HEK293T (cell line): ENCODE measurements at regions not wholly inside any gene's neighbourhood (a gene's known extent, or its start where the extent isn't known, plus 50 kb on each side); places are given as distances from the start of the nearest gene placed in this dataset.

Experiments
- CTCF ChIA-PET: fragments of 350-600 bp; formaldehyde crosslinking; extraction: SDS; loops from one replicate; lab custom pipeline; 2021; ENCODE audit warnings: antibody characterized with exemption, inconsistent platforms; lab: Yijun Ruan, JAX
- POLR2A ChIA-PET: fragments of 350-600 bp; formaldehyde crosslinking; extraction: SDS; loops from one replicate; lab custom pipeline; 2020; ENCODE audit warnings: antibody characterized with exemption, inconsistent platforms; lab: Yijun Ruan, JAX
- DNase-seq: peaks from one replicate; pipeline ENCODE4 v3.0.0; 2012; ENCODE audit warnings: mixed read lengths; ENCODE audit errors: extremely low spot score
- ARNT ChIP-seq: fragments of 450-650 bp; IDR thresholded peaks from 2 replicates; pipeline ENCODE4 v1.6.1; 2017; ENCODE audit warnings: mild to moderate bottlenecking
- BHLHE40 ChIP-seq: fragments of 450-650 bp; IDR thresholded peaks from 2 replicates; pipeline ENCODE4 v1.6.1; 2016; ENCODE audit warnings: mild to moderate bottlenecking, moderate library complexity, borderline replicate concordance
- CTBP1 ChIP-seq: fragments of 450-650 bp; IDR thresholded peaks from 2 replicates; pipeline ENCODE4 v1.6.1; 2016; ENCODE audit warnings: borderline replicate concordance
- ELF4 ChIP-seq: fragments of 450-650 bp; IDR thresholded peaks from 2 replicates; pipeline ENCODE4 v1.6.1; 2017; ENCODE audit warnings: antibody characterized with exemption
- FOXA1 ChIP-seq: fragments of 450-650 bp; IDR thresholded peaks from 2 replicates; pipeline ENCODE4 v1.6.1; 2016; ENCODE audit warnings: mild to moderate bottlenecking
- FOXK2 ChIP-seq: fragments of 450-650 bp; IDR thresholded peaks from 2 replicates; pipeline ENCODE4 v1.6.1; 2016; ENCODE audit warnings: mild to moderate bottlenecking
- FOXM1 ChIP-seq: fragments of 450-650 bp; IDR thresholded peaks from 2 replicates; pipeline ENCODE4 v1.6.1; 2017; ENCODE audit warnings: mild to moderate bottlenecking, borderline replicate concordance
- HDGF ChIP-seq: fragments of 450-650 bp; IDR thresholded peaks from 2 replicates; pipeline ENCODE4 v1.6.1; 2017; ENCODE audit warnings: antibody characterized with exemption, borderline replicate concordance
- L3MBTL2 ChIP-seq: fragments of 450-650 bp; conservative IDR thresholded peaks from 2 replicates; pipeline ENCODE4 v1.6.1; 2016; ENCODE audit warnings: mild to moderate bottlenecking
- LEF1 ChIP-seq: fragments of 450-650 bp; IDR thresholded peaks from 2 replicates; pipeline ENCODE4 v1.6.1; 2017; ENCODE audit warnings: mild to moderate bottlenecking, borderline replicate concordance
- NFRKB ChIP-seq: fragments of 450-650 bp; IDR thresholded peaks from 2 replicates; pipeline ENCODE4 v1.6.1; 2016; ENCODE audit warnings: mild to moderate bottlenecking, moderate library complexity
- PKNOX1 ChIP-seq: fragments of 450-650 bp; IDR thresholded peaks from 2 replicates; pipeline ENCODE4 v1.6.1; 2016
- SP1 ChIP-seq: fragments of 450-650 bp; IDR thresholded peaks from 2 replicates; pipeline ENCODE4 v1.6.1; 2017
- SUZ12 ChIP-seq: fragments of 450-650 bp; IDR thresholded peaks from 2 replicates; pipeline ENCODE4 v1.6.1; 2016; ENCODE audit warnings: mild to moderate bottlenecking
- TARDBP ChIP-seq: fragments of 450-650 bp; IDR thresholded peaks from 2 replicates; pipeline ENCODE4 v1.6.1; 2016
- ZNF384 ChIP-seq: fragments of 450-650 bp; IDR thresholded peaks from 2 replicates; pipeline ENCODE4 v1.6.1; 2016

- ChIA-PET CTCF (no interaction called here), POLR2A (no interaction called here)
- TF ChIP-seq SUZ12 (no peak), ARNT (no peak), PKNOX1 (no peak), FOXM1 (no peak), FOXA1 (no peak), LEF1 (no peak), ZNF384 (no peak), BHLHE40 (no peak), TARDBP (no peak), ELF4 (no peak), CTBP1 (no peak), HDGF (no peak), L3MBTL2 (no peak), FOXK2 (no peak), NFRKB (no peak), SP1 (no peak)
- no peak for DNase-seq
These were observed 135.7 kb upstream of the ZC3H12A start for GRCh38 chr1:37338658-37339057.

GRCh38 chr1:37342736-37343135 is 131.6 kb upstream of the ZC3H12A start:
- no peak for DNase-seq
- TF ChIP-seq PKNOX1 (no peak), HDGF (no peak), FOXM1 (no peak), NFRKB (no peak), FOXA1 (no peak), L3MBTL2 (no peak), ZNF384 (no peak)
- CTCF ChIA-PET, result interaction anchor here (0.5 to 0.8 kb wide), 4 partner anchors 27 to 1056 kb away, joined by 3 to 4 read pairs (median 3); no protein-coding TSS in a partner anchor
- POLR2A ChIA-PET, result no interaction called here

GRCh38 chr1:37347104-37347649 is 127.2 kb upstream of the ZC3H12A start:
- ChIA-PET CTCF (no interaction called here), POLR2A (interaction anchor here (0.6 kb wide), 1 partner anchor 27 kb away, joined by 3 read pairs; no protein-coding TSS in a partner anchor)
- no peak for TF ChIP-seq L3MBTL2
- no peak for DNase-seq

- ChIA-PET CTCF (no interaction called here), POLR2A (no interaction called here)
- TF ChIP-seq NFRKB (no peak), FOXK2 (no peak), TARDBP (no peak), SUZ12 (no peak), ELF4 (no peak), L3MBTL2 (no peak), FOXA1 (no peak), PKNOX1 (no peak), HDGF (no peak), SP1 (no peak), ARNT (no peak), LEF1 (no peak), ZNF384 (no peak), FOXM1 (no peak), BHLHE40 (no peak), CTBP1 (no peak)
- no peak for DNase-seq
These were observed 120.5 kb upstream of the ZC3H12A start for GRCh38 chr1:37353871-37354270.

- TF ChIP-seq HDGF (no peak), CTBP1 (no peak), PKNOX1 (no peak), L3MBTL2 (no peak), SP1 (no peak), NFRKB (no peak), SUZ12 (no peak), FOXM1 (no peak), ZNF384 (no peak)
- CTCF ChIA-PET, result no interaction called here
- POLR2A ChIA-PET, result no interaction called here
- DNase-seq, result no peak
These were observed 119.3 kb upstream of the ZC3H12A start for GRCh38 chr1:37354876-37355650.

GRCh38 chr1:37358992-37359391 is 115.4 kb upstream of the ZC3H12A start:
- TF ChIP-seq ARNT (no peak), TARDBP (no peak), PKNOX1 (no peak), NFRKB (no peak), SP1 (no peak), CTBP1 (no peak), ELF4 (no peak), HDGF (no peak)
- ChIA-PET POLR2A (no interaction called here), CTCF (interaction anchor here (1.4 kb wide), 1 partner anchor 10 kb away, joined by 3 read pairs; no protein-coding TSS in a partner anchor)
- DNase-seq, result no peak
